ENCODE measurements at regions not wholly inside any gene's neighbourhood (a gene's known extent, or its start where the extent isn't known, plus 50 kb on each side); places are given as distances from the start of the nearest gene placed in this dataset.

DNA sequence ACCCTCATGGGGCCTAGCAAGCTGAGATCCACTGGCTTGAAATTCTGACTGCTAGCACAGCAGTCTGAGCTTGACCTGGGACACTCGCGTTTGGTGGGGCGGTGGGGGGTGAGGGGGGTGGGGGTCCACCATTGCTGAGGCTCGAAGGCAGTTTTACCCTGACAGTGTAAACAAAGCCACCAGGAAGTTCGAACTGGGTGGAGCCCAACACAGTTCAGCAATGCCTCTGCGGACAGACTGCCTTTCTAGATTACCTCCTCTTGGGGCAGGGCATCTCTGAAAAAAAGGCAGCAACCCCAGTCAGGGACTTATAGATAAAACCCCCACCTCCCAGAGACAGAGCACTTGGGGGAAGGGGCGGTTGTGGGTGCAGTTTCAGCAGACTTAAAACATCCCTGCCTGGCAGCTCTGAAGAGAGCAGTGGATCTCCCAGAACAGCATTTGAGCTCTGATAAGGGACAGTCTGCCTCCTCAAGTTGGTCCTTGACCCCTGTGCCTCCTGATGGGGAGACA is 149.7 kb upstream of the TANK start:
- TF ChIP-seq YY1 (IDR thresholded peaks at IDR 0.05; ENCODE audit: low read depth) (no peak), CEBPB (IDR thresholded peaks at IDR 0.05) (no peak), ZBTB7A (IDR thresholded peaks at IDR 0.05; ENCODE audit: low read depth) (no peak), TCF12 (IDR thresholded peaks at IDR 0.05; ENCODE audit: low read depth) (no peak), RAD21 (IDR thresholded peaks at IDR 0.05; ENCODE audit: low read depth) (no peak), NFIC (IDR thresholded peaks at IDR 0.05) (no peak), TEAD4 (IDR thresholded peaks at IDR 0.05) (no peak), CREB1 (IDR thresholded peaks at IDR 0.05; ENCODE audit: low read depth) (no peak), EP300 (IDR thresholded peaks at IDR 0.05; ENCODE audit: borderline replicate concordance) (no peak), EGR1 (IDR thresholded peaks at IDR 0.05) (no peak), TAF1 (IDR thresholded peaks at IDR 0.05; ENCODE audit: low read depth) (no peak), FOXM1 (IDR thresholded peaks at IDR 0.05; ENCODE audit: borderline replicate concordance, low read depth) (no peak)
- TF ChIP-seq, protein P1, sequence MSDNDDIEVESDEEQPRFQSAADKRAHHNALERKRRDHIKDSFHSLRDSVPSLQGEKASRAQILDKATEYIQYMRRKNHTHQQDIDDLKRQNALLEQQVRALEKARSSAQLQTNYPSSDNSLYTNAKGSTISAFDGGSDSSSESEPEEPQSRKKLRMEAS (IDR thresholded peaks at IDR 0.05): no peak
- TF ChIP-seq, protein P2, sequence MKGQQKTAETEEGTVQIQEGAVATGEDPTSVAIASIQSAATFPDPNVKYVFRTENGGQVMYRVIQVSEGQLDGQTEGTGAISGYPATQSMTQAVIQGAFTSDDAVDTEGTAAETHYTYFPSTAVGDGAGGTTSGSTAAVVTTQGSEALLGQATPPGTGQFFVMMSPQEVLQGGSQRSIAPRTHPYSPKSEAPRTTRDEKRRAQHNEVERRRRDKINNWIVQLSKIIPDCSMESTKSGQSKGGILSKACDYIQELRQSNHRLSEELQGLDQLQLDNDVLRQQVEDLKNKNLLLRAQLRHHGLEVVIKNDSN (IDR thresholded peaks at IDR 0.05): no peak
- TF ChIP-seq, protein P3, sequence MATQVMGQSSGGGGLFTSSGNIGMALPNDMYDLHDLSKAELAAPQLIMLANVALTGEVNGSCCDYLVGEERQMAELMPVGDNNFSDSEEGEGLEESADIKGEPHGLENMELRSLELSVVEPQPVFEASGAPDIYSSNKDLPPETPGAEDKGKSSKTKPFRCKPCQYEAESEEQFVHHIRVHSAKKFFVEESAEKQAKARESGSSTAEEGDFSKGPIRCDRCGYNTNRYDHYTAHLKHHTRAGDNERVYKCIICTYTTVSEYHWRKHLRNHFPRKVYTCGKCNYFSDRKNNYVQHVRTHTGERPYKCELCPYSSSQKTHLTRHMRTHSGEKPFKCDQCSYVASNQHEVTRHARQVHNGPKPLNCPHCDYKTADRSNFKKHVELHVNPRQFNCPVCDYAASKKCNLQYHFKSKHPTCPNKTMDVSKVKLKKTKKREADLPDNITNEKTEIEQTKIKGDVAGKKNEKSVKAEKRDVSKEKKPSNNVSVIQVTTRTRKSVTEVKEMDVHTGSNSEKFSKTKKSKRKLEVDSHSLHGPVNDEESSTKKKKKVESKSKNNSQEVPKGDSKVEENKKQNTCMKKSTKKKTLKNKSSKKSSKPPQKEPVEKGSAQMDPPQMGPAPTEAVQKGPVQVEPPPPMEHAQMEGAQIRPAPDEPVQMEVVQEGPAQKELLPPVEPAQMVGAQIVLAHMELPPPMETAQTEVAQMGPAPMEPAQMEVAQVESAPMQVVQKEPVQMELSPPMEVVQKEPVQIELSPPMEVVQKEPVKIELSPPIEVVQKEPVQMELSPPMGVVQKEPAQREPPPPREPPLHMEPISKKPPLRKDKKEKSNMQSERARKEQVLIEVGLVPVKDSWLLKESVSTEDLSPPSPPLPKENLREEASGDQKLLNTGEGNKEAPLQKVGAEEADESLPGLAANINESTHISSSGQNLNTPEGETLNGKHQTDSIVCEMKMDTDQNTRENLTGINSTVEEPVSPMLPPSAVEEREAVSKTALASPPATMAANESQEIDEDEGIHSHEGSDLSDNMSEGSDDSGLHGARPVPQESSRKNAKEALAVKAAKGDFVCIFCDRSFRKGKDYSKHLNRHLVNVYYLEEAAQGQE (IDR thresholded peaks at IDR 0.05; ENCODE audit: low read depth): no peak

DNA sequence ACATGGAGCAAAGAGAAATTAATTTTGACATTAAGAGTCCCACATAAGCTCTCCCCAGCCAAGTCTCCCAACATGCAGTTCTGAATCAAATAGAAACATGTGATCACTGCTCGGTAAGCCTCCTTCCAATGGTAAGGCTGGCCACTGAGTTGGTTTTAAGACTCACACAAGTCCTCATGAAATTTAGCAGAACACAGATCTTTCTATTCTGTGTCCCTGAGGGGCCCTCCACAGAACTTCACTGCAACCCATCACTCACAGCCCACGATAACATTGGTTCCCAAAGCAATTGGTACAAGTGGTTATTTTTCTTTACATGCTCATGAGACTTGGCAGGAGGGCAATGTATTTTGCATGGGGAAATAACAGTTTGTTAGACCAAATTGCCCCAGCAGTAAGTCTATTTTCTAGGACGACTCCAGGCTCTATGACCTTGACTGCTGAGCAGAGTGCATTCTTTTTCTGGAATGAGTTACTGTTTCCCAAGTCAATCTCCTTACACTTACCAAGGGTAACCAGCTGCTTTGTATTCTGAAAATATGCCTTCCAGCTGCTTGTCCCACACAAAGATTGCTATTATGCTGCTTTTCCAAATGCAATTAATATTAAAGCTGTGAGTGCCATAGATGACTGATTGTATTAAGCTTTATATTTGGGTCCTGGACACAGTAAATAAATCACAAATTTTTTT is 142.3 kb upstream of the TANK start:
- TF ChIP-seq EGR1 (IDR thresholded peaks at IDR 0.05) (no peak), EP300 (IDR thresholded peaks at IDR 0.05; ENCODE audit: borderline replicate concordance) (no peak), CREB1 (IDR thresholded peaks at IDR 0.05; ENCODE audit: low read depth) (no peak), CEBPB (IDR thresholded peaks at IDR 0.05) (no peak), FOXM1 (IDR thresholded peaks at IDR 0.05; ENCODE audit: borderline replicate concordance, low read depth) (no peak), TEAD4 (IDR thresholded peaks at IDR 0.05) (no peak), TCF12 (IDR thresholded peaks at IDR 0.05; ENCODE audit: low read depth) (no peak), RAD21 (IDR thresholded peaks at IDR 0.05; ENCODE audit: low read depth) (no peak), YY1 (IDR thresholded peaks at IDR 0.05; ENCODE audit: low read depth) (no peak), NFIC (IDR thresholded peaks at IDR 0.05) (no peak), ZBTB7A (IDR thresholded peaks at IDR 0.05; ENCODE audit: low read depth) (no peak), TAF1 (IDR thresholded peaks at IDR 0.05; ENCODE audit: low read depth) (no peak)
- TF ChIP-seq, protein P3 (IDR thresholded peaks at IDR 0.05; ENCODE audit: low read depth): no peak
- TF ChIP-seq, protein P2 (IDR thresholded peaks at IDR 0.05): no peak
- TF ChIP-seq, protein P1 (IDR thresholded peaks at IDR 0.05): no peak

DNA sequence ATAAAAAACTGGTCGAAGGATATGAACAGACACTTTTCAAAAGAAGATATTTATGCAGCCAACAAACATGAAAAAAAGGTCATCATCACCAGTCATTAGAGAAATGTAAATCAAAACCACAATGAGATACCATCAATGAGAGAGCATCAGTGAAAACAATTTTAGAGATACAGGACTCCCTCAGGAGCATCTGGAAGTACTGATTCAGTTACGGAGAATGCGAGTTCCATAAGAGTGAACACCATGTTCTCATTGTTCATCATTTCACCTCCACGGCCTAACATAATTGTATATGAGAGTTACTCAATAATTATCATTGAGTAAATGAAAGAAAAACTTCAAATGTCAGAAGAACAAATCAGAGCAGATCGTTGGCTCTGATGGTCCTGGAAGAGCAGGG is 140.9 kb upstream of the TANK start:
- TF ChIP-seq RAD21 (IDR thresholded peaks at IDR 0.05; ENCODE audit: low read depth) (no peak), CREB1 (IDR thresholded peaks at IDR 0.05; ENCODE audit: low read depth) (no peak), TEAD4 (IDR thresholded peaks at IDR 0.05) (no peak), EP300 (IDR thresholded peaks at IDR 0.05; ENCODE audit: borderline replicate concordance) (no peak), YY1 (IDR thresholded peaks at IDR 0.05; ENCODE audit: low read depth) (no peak), TAF1 (IDR thresholded peaks at IDR 0.05; ENCODE audit: low read depth) (no peak), TCF12 (IDR thresholded peaks at IDR 0.05; ENCODE audit: low read depth) (no peak), FOXM1 (IDR thresholded peaks at IDR 0.05; ENCODE audit: borderline replicate concordance, low read depth) (no peak), ZBTB7A (IDR thresholded peaks at IDR 0.05; ENCODE audit: low read depth) (no peak)
- TF ChIP-seq, protein P1 (IDR thresholded peaks at IDR 0.05): no peak
- TF ChIP-seq, protein P2 (IDR thresholded peaks at IDR 0.05): no peak

DNA sequence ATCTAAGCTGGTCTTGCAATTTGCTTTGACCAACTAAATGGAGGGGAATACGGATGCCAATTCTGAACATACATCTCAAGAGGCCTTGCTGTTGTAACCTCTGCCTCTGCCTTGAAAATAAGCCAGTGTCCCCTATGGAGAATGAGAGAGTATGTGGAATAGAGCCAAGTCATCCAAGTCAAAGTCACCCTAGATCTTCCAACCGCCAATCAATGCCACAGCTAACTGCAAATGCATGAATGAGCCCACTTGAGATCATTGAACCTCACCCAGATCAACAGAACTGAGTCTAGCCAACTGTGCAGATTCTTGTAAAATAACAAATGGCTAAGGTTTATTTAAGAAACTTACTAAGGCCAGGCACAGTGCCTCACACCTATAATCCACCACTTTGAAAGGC is 139.8 kb upstream of the TANK start:
- TF ChIP-seq TAF1 (IDR thresholded peaks at IDR 0.05; ENCODE audit: low read depth) (no peak), TCF12 (IDR thresholded peaks at IDR 0.05; ENCODE audit: low read depth) (peak; percentile 50; the same call in 1 of the 2 replicates), FOXM1 (IDR thresholded peaks at IDR 0.05; ENCODE audit: borderline replicate concordance, low read depth) (no peak), CEBPB (IDR thresholded peaks at IDR 0.05) (0 out of 2 replicates have a peak, but pooled peaks have one; percentile 1), RAD21 (IDR thresholded peaks at IDR 0.05; ENCODE audit: low read depth) (no peak), EGR1 (IDR thresholded peaks at IDR 0.05) (no peak), YY1 (IDR thresholded peaks at IDR 0.05; ENCODE audit: low read depth) (no peak), EP300 (IDR thresholded peaks at IDR 0.05; ENCODE audit: borderline replicate concordance) (no peak), TEAD4 (IDR thresholded peaks at IDR 0.05) (no peak; the same call in 1 of the 2 replicates), ZBTB7A (IDR thresholded peaks at IDR 0.05; ENCODE audit: low read depth) (no peak), NFIC (IDR thresholded peaks at IDR 0.05) (peak; percentile 85), CREB1 (IDR thresholded peaks at IDR 0.05; ENCODE audit: low read depth) (no peak)
- TF ChIP-seq, protein P2 (IDR thresholded peaks at IDR 0.05): no peak
- TF ChIP-seq, protein P3 (IDR thresholded peaks at IDR 0.05; ENCODE audit: low read depth): no peak
- TF ChIP-seq, protein P1 (IDR thresholded peaks at IDR 0.05): 0 out of 2 replicates have a peak, but pooled peaks have one; percentile 12

All from Ishikawa (cell line).